ENCODE measurements at regions not wholly inside any gene's neighbourhood (a gene's known extent, or its start where the extent isn't known, plus 50 kb on each side); places are given as distances from the start of the nearest gene placed in this dataset.
"Not testable (repeated sequence)": the region's sequence is repeated elsewhere in the genome, so short reads cannot be mapped to it uniquely, and the experiment has no call there.

DNA sequence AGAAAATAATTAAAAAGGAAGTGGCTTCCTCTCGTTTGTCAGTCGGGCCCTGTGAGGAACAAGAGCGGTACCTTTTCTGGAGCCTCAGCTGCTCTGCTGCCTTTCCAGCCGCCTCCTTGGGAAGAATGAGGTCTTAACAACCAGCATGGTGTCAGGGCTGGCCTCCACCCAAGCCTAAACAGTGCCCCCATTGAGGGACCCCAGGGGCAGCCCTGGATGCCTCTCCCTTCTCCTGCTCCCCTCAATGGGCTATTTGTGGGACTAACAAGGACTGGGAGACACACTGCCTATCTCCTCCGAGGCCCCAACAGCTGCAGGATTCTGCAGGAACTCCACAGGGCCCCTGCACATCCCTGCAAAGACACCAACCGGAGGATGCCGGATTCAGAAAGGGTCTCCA lies 155.4 kb upstream of the MAP3K1 start:
- DNase-seq (ENCODE audit: low spot score): no peak

DNA sequence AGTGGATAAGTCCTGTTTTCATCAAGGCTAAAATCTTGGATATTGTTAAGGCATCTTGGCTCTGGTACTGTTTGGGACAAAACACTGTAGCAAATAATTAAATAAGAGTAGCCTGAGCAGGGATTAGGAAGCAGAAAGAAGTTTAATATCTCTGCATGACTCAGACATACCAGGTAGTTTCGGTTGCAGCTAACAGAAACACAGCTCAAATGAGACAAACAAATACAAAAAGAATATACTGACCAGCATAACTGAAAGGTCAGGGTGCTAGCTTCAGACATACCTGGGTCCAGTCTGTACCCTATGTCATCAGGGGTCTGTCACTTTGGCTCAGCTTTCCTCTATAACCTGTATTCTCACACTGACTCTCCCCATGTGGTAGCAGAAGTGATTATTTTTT lies 156.4 kb upstream of the MAP3K1 start:
- DNase-seq (ENCODE audit: low spot score): peak; percentile 85

GRCh38 chr5:56656846-56657726 lies 158.3 kb upstream of the MAP3K1 start:
- peak; percentile 72 for DNase-seq (ENCODE audit: low spot score)

DNA sequence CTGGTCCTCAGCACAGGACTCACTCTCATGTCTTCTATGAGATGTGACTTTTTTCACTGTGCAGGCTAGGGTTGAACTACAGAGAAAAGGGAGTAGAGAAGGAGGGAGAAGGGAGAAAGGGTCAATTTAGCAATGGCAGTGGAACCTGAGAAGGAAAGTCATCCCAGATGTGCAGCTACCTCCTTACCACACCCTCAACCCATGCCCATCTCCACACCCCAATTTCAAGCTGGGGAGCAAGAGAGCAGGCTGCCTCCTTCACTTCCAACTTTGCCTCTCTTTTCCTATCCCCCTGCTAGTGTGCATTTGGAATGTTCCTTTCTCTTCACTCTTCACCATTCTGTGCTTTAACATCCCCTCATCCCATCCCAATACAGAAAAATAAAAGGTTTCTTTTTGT lies 163.5 kb upstream of the MAP3K1 start:
- no peak for DNase-seq (ENCODE audit: low spot score)

- DNase-seq (ENCODE audit: low spot score): no peak
Measured at GRCh38 chr5:56650386-56650785, 165.0 kb upstream of the MAP3K1 start.

DNA sequence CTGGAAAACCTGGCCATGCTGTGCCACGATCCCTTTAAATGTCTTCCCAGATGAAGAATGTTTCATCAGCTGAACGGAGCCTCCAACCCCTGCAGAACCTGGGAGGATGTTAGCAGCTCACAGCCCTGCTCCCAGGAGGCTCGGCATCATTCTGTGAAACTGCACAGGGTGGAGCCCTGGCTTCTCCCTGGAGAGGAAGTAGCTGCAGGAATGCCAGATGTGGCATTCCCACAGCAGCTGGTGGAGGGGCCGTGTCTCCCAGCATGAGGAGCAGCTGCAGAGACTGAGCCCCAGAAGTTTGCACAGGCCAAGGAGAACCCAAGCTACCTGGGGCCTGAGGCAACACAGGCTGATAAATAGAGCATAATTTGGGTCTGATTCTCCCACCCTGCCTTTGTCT lies 165.8 kb upstream of the MAP3K1 start:
- peak; percentile 31 for DNase-seq (ENCODE audit: low spot score)

DNA sequence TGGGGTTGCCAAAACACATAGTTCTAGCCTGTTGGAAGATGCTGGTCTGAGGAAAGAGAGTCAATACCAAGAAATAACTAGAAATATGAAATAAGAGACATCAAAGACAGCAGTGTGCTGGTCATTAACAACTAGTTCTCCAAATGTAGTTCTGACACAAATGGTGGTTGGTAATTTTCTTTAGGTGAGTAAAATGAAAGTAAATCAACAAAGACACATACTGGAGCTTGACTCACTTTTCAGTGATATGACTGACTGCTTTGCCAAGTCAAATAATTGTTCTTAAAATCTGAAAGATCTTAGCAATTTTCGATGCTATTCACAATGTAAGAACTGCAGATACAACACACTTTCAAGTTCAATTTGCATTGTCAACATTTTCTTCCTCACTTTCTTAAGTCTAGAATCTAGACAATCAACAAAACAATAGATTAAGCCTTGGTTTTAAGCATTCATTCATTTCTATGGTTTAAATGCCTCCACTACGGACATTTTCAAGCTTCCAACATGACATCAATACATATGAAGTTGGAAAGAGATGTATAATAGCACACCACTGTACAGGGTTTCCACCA lies 166.8 kb upstream of the MAP3K1 start:
- DNase-seq (ENCODE audit: low spot score): peak; percentile 41

- DNase-seq (ENCODE audit: low spot score): no peak
Measured at GRCh38 chr5:56647099-56647850, 168.1 kb upstream of the MAP3K1 start.

DNA sequence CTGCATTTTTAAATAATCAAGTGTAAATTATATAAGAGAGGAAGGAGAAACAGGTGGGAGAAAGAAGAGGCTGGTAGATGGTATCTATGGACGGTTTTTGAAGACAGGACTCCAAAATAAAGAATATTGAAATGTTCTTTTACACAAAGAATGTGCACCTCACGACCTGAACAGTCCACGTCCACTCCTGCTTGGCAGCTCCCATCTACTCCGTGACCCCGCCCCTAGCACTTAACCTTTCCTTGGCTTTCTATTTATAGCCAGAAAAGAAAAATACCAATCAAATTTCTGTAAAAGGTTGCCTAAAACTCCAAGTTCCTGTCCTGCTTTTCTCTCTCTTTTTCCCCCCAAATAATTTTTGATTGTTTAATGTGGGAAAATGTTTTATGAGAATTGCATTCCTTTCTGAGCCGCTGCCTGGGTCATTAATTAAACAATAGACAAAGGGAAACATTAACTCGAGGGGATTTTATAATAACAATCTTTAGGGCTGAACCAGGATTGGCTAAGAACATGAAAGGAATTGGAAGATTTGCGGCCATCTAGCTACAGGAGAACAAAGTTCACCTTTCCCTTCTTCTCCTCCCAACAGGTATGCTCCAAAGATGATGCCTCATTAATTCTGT lies 173.6 kb upstream of the MAP3K1 start:
- peak; percentile 45 for DNase-seq (ENCODE audit: low spot score)

- DNase-seq (ENCODE audit: low spot score): peak; percentile 62
Measured at GRCh38 chr5:56640763-56641406, 174.5 kb upstream of the MAP3K1 start.

DNA sequence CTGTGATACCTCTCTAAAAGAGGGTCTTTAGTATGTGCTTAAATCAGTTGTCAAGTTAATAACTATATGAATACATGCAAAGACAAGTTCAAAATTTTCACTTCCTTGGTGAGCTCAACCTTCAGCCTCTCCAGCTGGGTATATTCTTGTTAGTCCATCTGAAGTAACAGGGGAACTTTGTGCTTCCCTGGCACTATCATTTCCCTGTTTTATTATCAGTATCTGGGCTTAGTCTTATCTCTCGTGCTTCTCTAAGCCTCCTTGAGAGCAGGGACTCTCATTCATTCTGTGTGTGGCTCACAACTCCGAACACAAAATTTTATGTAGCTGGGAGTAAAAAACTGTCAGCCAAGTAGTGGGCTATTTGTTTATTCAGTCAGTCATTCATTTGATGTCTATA lies 175.9 kb upstream of the MAP3K1 start:
- DNase-seq (ENCODE audit: low spot score): no peak

DNA sequence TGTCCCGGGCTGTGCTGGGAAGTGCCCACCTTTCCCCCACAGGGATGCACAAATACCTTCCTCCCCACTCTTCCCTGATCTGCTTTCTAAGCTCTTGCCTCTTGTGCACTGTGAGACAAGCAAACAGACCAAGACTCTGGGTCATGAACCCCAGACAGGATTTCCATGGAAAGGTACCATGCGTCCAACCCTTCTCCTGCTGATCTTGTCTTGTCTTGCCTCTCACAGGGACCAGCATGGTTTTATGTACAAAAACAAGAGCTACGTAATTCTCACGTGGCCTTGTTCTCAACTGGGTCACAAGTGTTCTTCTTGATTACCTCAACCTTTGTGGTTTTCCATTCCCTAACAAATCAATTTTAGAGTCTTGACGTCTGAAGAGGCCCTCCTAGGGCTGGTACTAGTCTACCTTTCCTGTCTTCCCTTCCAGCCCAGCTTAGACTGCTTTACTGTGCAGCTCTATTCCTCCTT lies 176.5 kb upstream of the MAP3K1 start:
- DNase-seq (ENCODE audit: low spot score): peak; percentile 69

- peak; percentile 89 for DNase-seq (ENCODE audit: low spot score)
Measured at GRCh38 chr5:56638061-56638621, 177.2 kb upstream of the MAP3K1 start.

DNA sequence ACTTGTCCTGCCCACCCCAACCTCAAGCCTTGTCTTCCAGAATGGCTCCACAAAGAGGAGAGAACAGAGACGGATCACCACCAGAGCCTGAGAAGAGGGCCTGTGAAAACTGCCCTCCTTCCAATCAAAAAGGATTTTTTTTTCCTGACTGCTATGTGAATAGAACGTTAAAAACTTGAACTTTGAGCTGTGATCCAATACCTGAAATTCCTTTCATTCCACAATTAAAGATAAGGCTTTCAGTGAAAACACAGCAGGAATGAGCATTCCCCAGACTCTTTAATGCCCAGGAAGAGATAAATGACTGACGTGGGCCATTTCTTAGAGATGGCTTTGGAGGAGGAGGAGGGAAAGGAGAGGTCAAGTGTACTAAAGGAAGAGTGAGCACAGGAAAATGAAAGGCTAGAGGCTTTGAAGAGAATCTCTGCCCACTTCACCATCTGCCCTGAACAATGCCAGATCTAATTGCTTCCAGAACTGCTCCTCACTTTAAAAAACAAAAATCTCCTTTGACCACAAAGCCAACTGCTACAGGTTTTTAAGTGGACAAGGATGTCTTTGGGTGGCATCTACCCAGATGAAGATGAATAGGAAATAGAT lies 177.9 kb upstream of the MAP3K1 start:
- DNase-seq (ENCODE audit: low spot score): peak; percentile 74

- DNase-seq (ENCODE audit: low spot score): no peak
Measured at GRCh38 chr5:56633950-56634349, 181.4 kb upstream of the MAP3K1 start.

DNA sequence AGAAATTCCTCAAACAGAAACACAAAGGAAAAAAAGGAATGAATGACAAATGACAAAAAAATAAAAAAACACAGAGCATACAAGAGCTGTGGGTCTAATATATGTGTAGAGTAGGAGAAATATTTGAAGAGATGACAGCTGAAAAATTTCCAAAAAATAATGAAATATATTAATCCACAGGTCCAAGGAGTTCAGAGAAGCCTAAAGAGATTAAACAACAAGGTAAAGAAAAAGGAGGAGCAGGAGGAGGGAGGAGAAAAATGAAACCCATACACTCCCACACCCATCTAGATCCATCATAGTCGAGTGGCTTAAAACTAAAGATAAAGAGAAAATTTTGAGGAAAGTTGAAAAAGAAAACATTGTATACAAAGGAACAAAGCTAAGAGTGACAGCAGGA lies 182.4 kb upstream of the MAP3K1 start:
- DNase-seq (ENCODE audit: low spot score): no peak

- DNase-seq (ENCODE audit: low spot score): peak; percentile 46
Measured at GRCh38 chr5:56632199-56632598, 183.2 kb upstream of the MAP3K1 start.

DNA sequence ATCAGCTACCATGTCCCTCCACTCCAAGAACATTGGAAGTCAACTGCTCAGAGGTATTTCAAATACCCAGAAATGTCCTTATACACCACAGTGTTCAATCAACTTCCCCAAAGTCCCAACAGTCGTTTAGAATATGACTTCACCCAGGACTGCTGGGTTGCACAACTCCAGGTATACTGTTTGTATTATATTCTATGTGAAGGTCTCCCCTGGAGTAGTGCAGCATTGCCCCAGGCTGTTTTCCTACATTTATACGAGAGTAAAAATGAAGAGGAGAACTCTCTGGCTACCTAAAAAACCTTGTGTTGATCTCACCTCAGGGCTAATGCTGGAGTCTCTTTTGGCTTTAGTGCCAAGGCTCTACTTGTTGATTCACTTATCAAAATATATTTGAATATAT lies 183.6 kb upstream of the MAP3K1 start:
- DNase-seq (ENCODE audit: low spot score): no peak

GRCh38 chr5:56628616-56629015 lies 186.7 kb upstream of the MAP3K1 start:
- DNase-seq (ENCODE audit: low spot score): not testable (repeated sequence)

- DNase-seq (ENCODE audit: low spot score): no peak
Measured at GRCh38 chr5:56625541-56625940, 189.8 kb upstream of the MAP3K1 start.

DNA sequence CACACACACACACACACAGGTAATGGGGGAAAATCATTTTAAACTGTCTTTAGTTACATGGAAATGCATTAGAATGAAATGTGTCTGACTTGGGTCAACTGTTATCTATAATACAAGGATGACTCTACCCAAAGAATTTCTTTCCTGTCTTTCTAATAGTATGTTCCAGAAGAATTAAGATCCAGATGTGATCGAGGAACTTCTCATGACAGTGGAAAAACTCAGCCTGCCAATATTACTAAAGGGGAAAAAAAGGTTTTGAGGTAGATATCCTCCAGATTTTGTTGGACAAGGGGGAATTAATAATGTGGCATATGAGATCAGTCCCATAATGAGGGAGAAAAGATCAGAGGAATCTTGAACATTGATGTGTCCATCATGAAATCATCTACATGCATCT lies 190.6 kb upstream of the MAP3K1 start:
- DNase-seq (ENCODE audit: low spot score): no peak

Measured in kidney tubule cell (primary cell).